ENCODE measurements at regions not wholly inside any gene's neighbourhood (a gene's known extent, or its start where the extent isn't known, plus 50 kb on each side); places are given as distances from the start of the nearest gene placed in this dataset.

DNA sequence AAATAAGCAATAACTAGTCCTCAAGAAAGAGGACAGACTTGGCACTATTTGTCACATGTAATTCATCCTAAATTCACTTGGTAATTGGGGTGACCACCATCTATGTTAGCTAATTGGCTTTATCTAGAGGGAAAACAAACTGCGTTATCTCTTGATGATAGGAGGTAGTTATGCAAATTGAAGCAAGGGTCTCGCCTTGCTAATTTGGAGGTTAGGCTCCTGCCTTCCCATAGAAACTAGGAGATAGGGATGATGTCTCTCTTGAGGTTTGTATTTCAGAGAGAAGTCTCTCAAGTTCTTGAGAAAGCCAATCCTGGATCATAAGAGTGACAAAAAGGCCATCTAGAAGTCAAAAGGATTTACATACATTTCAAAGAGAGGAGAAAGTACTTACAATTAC lies 179.9 kb downstream of the SLITRK6 start:
- Histone ChIP-seq H4K5ac (ENCODE audit: low read depth, low read length) (no peak overlapping the region), H3K18ac (ENCODE audit: low read depth, low read length) (no peak overlapping the region), H4K91ac (ENCODE audit: insufficient read depth, low read depth, low read length) (no peak overlapping the region), H2BK15ac (ENCODE audit: low read depth, low read length) (no peak overlapping the region), H3K4me2 (ENCODE audit: low read depth, low read length) (no peak overlapping the region), H3K56ac (ENCODE audit: extremely low read depth, insufficient read depth, low read length) (no peak overlapping the region), H2BK120ac (ENCODE audit: low read depth, low read length) (no peak overlapping the region), H2AFZ (replicated peaks; ENCODE audit: low read length, poor library complexity) (no peak overlapping the region), H2AK9ac (replicated peaks; ENCODE audit: low read depth, low read length, poor library complexity) (no peak overlapping the region), H3K36me3 (ENCODE audit: control insufficient read depth, insufficient read depth, low read length) (no peaks in the 10 kb centered on the region), H4K20me1 (ENCODE audit: insufficient read depth, low read length) (no peaks in the 10 kb centered on the region), H3K27ac (ENCODE audit: insufficient read depth, low read length) (no peak overlapping the region), H3K79me1 (ENCODE audit: low read depth in 1 of 2, low read length in 2 of 2) (no peaks in the 10 kb centered on the region), H4K8ac (ENCODE audit: low read depth in 2 of 2, low read length in 2 of 2) (no peak overlapping the region), H2BK20ac (ENCODE audit: low read depth, low read length) (no peak overlapping the region), H3K9me1 (ENCODE audit: insufficient read depth, low read length) (no peaks in the 10 kb centered on the region; the same call in 1 of the 2 replicates), H3K27me3 (ENCODE audit: control insufficient read depth, insufficient read depth, low read length) (no peaks in the 10 kb centered on the region), H3K23ac (ENCODE audit: low read depth, low read length) (no peak overlapping the region), H2BK5ac (ENCODE audit: low read depth, low read length, poor library complexity, severe bottlenecking) (no peak overlapping the region), H3K9me3 (ENCODE audit: control insufficient read depth, insufficient read depth, low read length) (no peaks in the 10 kb centered on the region), H2AK5ac (ENCODE audit: low read depth, low read length) (no peak overlapping the region), H3K4ac (ENCODE audit: low read depth, low read length) (no peak overlapping the region), H3K9ac (ENCODE audit: low read depth, low read length) (no peak overlapping the region), H3K4me1 (ENCODE audit: control insufficient read depth, insufficient read depth, low read length) (no peaks in the 10 kb centered on the region; the same call in 1 of the 2 replicates), H3K14ac (replicated peaks; ENCODE audit: low read depth, low read length) (no peak overlapping the region), H3K4me3 (ENCODE audit: insufficient read depth, low read depth, low read length) (no peak overlapping the region)
- DNase-seq (no peak), ATAC-seq (ENCODE audit: low read depth) (no peak)
- intact Hi-C loops (cut with micrococcal nuclease) (loop anchor here (10.0 kb wide), 1 partner anchor 175 kb away; the partner anchor contains the start of gene SLITRK6), in situ Hi-C loops (cut with MboI; ENCODE audit: low sequenced_read_pairs) (no loop called here), dilution Hi-C loops (cut with HindIII; ENCODE audit: low sequenced_read_pairs, unreplicated experiment) (no loop called here)
- TF ChIP-seq POLR2A (IDR thresholded peaks at IDR 0.05; ENCODE audit: low read depth, low read length), result no peak
- TF ChIP-seq, protein P1, sequence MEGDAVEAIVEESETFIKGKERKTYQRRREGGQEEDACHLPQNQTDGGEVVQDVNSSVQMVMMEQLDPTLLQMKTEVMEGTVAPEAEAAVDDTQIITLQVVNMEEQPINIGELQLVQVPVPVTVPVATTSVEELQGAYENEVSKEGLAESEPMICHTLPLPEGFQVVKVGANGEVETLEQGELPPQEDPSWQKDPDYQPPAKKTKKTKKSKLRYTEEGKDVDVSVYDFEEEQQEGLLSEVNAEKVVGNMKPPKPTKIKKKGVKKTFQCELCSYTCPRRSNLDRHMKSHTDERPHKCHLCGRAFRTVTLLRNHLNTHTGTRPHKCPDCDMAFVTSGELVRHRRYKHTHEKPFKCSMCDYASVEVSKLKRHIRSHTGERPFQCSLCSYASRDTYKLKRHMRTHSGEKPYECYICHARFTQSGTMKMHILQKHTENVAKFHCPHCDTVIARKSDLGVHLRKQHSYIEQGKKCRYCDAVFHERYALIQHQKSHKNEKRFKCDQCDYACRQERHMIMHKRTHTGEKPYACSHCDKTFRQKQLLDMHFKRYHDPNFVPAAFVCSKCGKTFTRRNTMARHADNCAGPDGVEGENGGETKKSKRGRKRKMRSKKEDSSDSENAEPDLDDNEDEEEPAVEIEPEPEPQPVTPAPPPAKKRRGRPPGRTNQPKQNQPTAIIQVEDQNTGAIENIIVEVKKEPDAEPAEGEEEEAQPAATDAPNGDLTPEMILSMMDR (conservative IDR thresholded peaks at IDR 0.05; ENCODE audit: low read depth, low read length), result no peak
- TF ChIP-seq, protein P2, sequence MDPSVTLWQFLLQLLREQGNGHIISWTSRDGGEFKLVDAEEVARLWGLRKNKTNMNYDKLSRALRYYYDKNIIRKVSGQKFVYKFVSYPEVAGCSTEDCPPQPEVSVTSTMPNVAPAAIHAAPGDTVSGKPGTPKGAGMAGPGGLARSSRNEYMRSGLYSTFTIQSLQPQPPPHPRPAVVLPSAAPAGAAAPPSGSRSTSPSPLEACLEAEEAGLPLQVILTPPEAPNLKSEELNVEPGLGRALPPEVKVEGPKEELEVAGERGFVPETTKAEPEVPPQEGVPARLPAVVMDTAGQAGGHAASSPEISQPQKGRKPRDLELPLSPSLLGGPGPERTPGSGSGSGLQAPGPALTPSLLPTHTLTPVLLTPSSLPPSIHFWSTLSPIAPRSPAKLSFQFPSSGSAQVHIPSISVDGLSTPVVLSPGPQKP (IDR thresholded peaks at IDR 0.05; ENCODE audit: borderline replicate concordance, low read depth, low read length), result no peak
- no peak for TF ChIP-seq MAFK (IDR thresholded peaks at IDR 0.05; ENCODE audit: low read depth, low read length)
- TF ChIP-seq BHLHE40 (IDR thresholded peaks at IDR 0.05; ENCODE audit: low read depth, low read length), result no peak
- TF ChIP-seq FOS (IDR thresholded peaks at IDR 0.05; ENCODE audit: low read depth, low read length), result no peak
- TF ChIP-seq CHD1 (IDR thresholded peaks at IDR 0.05; ENCODE audit: low read depth, low read length), result no peak
- WGBS, 2 experiments (ENCODE audit: extremely low coverage in 2 of 2, insufficient read length in 1 of 2), result no CpG with 5 or more reads among the region's 2 CpGs
- ChIA-PET CTCF (no interaction called here), POLR2A (ENCODE audit: unreplicated experiment) (no interaction called here)
- no TSS peak for BruUV-seq (replicated peaks)

Data from IMR-90 (cell line).